Esophagus squamous epithelium (tissue), 4 donors: ENCODE measurements at regions not wholly inside any gene's neighbourhood (a gene's known extent, or its start where the extent isn't known, plus 50 kb on each side); places are given as distances from the start of the nearest gene placed in this dataset.

Source experiments
- POLR2A ChIP-seq, 4 donors: fragments of 450-650 bp; IDR thresholded peaks; one replicate each; pipeline ENCODE4 v1.6.1; 2017; ENCODE audit warnings: antibody characterized with exemption in 4 of 4, mild to moderate bottlenecking in 4 of 4, moderate library complexity in 3 of 4
- TF ChIP-seq, protein P1 (sequence below), 6 experiments: fragments of 450-650 bp in 4 of 6; fragments of 200-600 bp in 2 of 6; sonication (generic) in 2 of 6; IDR thresholded peaks; one replicate each; pipeline ENCODE4 v1.5.1; 2016 to 2019; ENCODE audit warnings: antibody characterized with exemption in 6 of 6, mild to moderate bottlenecking in 4 of 6, moderate library complexity in 4 of 6

DNA sequence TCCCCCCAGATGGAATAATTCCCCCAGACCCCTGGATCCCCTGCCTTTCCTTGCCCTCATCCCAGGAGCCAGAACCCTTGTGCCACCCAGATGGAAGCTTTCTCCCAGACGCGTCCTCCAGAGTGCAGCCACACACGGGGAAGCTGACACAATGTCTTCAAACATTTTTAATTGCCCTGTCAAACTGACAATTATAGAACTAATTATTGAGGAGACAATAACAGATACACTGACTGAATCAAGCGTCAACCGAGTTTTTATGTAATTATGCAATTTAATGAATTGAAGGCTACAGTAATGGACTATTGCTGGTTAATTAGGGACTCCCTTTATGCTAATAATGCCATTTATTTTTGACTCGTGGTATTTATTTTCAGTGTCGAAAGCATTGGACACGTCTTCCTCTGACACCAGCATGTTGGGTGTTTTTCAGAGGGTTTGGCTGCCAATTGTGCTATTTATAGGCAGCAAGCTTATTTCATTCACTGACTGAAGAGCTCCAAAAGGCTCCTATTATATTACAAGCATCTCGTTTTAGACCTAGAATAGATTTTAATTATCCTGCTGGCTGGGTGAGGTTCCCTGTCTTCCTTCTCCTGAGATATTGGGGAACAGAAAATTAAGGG is 298.2 kb upstream of the C16orf82 start:
- TF ChIP-seq, protein P1, sequence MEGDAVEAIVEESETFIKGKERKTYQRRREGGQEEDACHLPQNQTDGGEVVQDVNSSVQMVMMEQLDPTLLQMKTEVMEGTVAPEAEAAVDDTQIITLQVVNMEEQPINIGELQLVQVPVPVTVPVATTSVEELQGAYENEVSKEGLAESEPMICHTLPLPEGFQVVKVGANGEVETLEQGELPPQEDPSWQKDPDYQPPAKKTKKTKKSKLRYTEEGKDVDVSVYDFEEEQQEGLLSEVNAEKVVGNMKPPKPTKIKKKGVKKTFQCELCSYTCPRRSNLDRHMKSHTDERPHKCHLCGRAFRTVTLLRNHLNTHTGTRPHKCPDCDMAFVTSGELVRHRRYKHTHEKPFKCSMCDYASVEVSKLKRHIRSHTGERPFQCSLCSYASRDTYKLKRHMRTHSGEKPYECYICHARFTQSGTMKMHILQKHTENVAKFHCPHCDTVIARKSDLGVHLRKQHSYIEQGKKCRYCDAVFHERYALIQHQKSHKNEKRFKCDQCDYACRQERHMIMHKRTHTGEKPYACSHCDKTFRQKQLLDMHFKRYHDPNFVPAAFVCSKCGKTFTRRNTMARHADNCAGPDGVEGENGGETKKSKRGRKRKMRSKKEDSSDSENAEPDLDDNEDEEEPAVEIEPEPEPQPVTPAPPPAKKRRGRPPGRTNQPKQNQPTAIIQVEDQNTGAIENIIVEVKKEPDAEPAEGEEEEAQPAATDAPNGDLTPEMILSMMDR (IDR thresholded peaks at IDR 0.05), result no peak
- TF ChIP-seq POLR2A (IDR thresholded peaks at IDR 0.05), result no peak
